Right kidney (tissue), 1 donor: ENCODE measurements at regions not wholly inside any gene's neighbourhood (a gene's known extent, or its start where the extent isn't known, plus 50 kb on each side); places are given as distances from the start of the nearest gene placed in this dataset.

Experiments
- DNase-seq: peaks from one replicate; pipeline ENCODE4 v3.0.0-alpha.2; 2016

- no peak for DNase-seq
Observed at GRCh38 chr2:217108575-217109027, 248.7 kb upstream of the TNP1 start.

- no peak for DNase-seq
Observed at GRCh38 chr2:217108086-217108485, 248.2 kb upstream of the TNP1 start.

- no peak for DNase-seq
Observed at GRCh38 chr2:217107480-217107879, 247.6 kb upstream of the TNP1 start.

- no peak for DNase-seq
Observed at GRCh38 chr2:217106650-217107014, 246.8 kb upstream of the TNP1 start.

GRCh38 chr2:217105733-217106649, 246.1 kb upstream of the TNP1 start:
- DNase-seq: no peak

GRCh38 chr2:217103752-217104545, 244.1 kb upstream of the TNP1 start:
- no peak for DNase-seq

- DNase-seq: no peak
Observed at GRCh38 chr2:217102956-217103355, 243.1 kb upstream of the TNP1 start.

- no peak for DNase-seq
Observed at GRCh38 chr2:217101972-217102371, 242.1 kb upstream of the TNP1 start.

GRCh38 chr2:217099561-217099960, 239.7 kb upstream of the TNP1 start:
- DNase-seq: no peak

- no peak for DNase-seq
Observed at GRCh38 chr2:217098435-217098834, 238.6 kb upstream of the TNP1 start.

- DNase-seq: no peak
Observed at GRCh38 chr2:217097346-217097745, 237.5 kb upstream of the TNP1 start.

- DNase-seq: no peak
Observed at GRCh38 chr2:217096474-217097225, 236.8 kb upstream of the TNP1 start.

- no peak for DNase-seq
Observed at GRCh38 chr2:217095511-217096205, 235.8 kb upstream of the TNP1 start.

- DNase-seq: no peak
Observed at GRCh38 chr2:217092710-217093379, 233.0 kb upstream of the TNP1 start.

GRCh38 chr2:217091531-217091930, 231.7 kb upstream of the TNP1 start:
- no peak for DNase-seq

- DNase-seq: no peak
Observed at GRCh38 chr2:217090884-217091283, 231.0 kb upstream of the TNP1 start.

- DNase-seq: no peak
Observed at GRCh38 chr2:217090024-217090473, 230.2 kb upstream of the TNP1 start.

- no peak for DNase-seq
Observed at GRCh38 chr2:217086718-217087117, 226.9 kb upstream of the TNP1 start.

- DNase-seq: no peak
Observed at GRCh38 chr2:217086038-217086522, 226.2 kb upstream of the TNP1 start.

GRCh38 chr2:217085543-217085942, 225.7 kb upstream of the TNP1 start:
- no peak for DNase-seq

- DNase-seq: no peak
Observed at GRCh38 chr2:217081799-217082198, 221.9 kb upstream of the TNP1 start.
